Fibroblast of skin of left quadriceps (primary cell): ENCODE measurements at regions not wholly inside any gene's neighbourhood (a gene's known extent, or its start where the extent isn't known, plus 50 kb on each side); places are given as distances from the start of the nearest gene placed in this dataset.
"Not testable (repeated sequence)": the region's sequence is repeated elsewhere in the genome, so short reads cannot be mapped to it uniquely, and the experiment has no call there.

Experiments
- DNase-seq, 2 experiments: peaks; one replicate each; pipeline ENCODE4 v3.0.0-alpha.2; 2013; ENCODE audit warnings: low read depth in 2 of 2

DNA sequence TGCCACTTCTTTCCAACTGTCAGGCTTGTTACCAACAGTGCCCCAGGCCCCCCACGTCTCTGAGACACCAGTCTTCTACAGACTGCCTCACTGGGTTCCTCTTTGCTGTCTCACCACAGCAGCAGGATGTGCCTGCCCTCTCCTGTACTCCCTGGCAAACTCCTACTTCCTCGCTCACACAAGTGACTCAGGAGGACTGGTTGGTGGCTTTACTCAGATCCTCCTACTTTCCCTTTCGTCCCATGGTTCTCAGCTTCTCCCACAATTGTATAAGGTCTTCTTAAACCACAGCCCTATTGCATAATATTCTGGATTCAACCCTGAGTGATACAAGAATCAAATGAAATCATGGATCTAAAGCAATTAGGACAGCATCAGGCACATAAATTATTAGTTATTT lies 246.6 kb upstream of the PROK2 start:
- no peak for DNase-seq

DNA sequence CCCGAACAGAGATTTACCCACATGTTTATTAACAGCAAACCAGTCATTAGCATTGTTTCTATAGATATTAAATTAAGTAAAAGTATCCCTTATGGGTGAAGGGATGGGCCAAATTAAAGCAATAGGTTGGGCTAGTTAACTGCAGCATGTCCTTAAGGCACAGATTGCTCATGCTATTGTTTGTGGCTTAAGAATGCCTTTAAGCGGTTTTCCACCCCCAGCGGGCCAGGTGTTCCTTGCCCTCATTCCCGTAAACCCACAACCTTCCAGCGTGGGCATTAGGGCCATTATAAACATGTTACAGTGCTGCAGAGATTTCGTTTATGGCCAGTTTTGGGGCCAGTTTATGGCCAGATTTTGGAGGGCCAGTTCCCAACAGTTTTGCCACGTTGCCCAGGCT lies 245.3 kb upstream of the PROK2 start:
- not testable (repeated sequence) for DNase-seq

DNA sequence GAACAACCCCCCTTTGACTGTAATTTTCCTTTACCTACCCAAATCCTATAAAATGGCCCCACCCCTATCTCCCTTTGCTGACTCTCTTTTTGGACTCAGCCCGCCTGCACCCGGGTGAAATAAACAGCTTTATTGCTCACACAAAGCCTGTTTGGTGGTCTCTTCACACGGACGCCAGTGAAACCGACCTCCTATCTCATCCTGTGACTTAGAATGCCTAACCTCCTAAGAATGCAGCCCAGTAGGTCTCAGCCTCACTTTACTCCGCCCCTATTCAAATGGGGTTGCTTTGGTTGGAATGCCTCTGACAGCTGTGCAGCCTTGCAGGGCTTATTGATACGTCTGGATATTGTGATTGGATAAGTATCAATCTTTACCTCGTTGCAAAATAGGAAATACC lies 243.8 kb upstream of the PROK2 start:
- DNase-seq, result peak; percentile 49 to 50

DNA sequence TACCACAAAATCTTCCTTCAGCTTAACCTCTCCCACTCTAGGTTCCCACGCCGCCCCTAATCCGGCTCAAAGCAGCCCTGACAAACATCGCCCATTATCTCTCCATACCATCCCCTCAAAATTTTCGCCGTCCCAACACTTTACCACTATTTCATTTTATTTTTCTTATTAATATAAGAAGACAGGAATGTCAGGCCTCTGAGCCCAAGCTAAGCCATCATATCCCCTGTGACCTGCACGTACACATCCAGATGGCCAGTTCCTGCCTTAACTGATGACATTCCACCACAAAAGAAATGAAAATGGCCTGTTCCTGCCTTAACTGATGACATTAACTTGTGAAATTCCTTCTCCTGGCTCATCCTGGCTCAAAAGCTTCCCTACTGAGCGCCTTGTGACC lies 243.4 kb upstream of the PROK2 start:
- not testable (repeated sequence) for DNase-seq

DNA sequence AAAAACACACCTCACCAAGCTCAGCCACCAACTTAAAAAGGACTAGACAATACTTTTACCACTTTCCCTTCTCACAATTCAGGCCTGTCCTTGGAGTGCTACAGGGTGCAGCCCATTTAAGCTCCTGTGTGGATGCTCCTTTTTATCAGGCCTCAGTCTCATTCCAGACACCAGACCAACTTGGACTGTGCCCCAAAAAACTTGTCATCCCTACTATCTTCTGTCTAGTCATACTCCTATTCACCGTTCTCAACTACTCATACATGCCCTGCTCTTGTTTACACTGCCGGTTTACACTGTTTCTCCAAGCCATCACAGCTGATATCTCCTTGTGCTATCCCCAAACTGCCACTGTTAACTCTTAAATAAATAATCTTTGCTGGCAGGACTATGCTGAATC lies 242.8 kb upstream of the PROK2 start:
- DNase-seq, result not testable (repeated sequence)

DNA sequence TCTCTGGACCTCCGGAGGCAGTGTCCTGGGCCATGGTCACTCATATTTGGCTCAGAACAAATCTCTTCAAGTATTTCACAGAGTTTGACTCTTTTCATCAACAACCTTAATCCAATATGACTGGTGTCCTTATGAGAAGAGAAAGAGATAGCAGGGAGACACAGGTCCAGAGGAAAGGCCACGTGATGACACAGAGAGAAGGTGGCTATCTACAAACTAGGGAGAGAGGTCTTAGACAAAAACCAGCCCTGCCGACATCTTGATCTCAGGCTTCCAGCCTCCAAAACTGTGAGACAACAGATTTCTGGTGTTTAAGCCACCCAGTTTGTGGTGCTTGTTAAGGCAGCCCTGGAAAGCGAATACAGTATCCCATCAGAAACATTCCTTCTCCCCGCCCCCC lies 237.1 kb upstream of the PROK2 start:
- no peak for DNase-seq

- DNase-seq, result no peak
Observed at GRCh38 chr3:72021531-72021930, 236.6 kb upstream of the PROK2 start.

GRCh38 chr3:72018343-72018984 lies 233.5 kb upstream of the PROK2 start:
- no peak for DNase-seq

DNA sequence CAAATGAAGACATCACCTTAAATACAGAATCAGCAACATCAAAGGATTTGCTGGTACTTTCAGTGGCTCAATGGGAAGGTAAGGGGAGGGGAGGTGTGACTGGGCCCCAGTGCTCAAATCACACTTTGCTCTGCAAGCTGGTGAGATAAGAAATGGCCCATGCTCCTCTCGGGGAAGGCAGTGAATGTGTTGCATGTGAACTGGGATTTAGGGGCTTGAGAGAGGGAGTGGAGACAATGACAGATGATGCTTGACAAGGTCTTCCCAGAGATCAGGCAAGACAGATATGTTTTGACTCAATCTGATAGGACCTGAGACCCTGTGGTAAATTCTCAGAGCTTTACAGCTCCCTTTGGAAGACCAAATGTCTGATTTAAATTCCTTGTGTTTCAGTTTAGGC lies 233.0 kb upstream of the PROK2 start:
- no peak for DNase-seq

DNA sequence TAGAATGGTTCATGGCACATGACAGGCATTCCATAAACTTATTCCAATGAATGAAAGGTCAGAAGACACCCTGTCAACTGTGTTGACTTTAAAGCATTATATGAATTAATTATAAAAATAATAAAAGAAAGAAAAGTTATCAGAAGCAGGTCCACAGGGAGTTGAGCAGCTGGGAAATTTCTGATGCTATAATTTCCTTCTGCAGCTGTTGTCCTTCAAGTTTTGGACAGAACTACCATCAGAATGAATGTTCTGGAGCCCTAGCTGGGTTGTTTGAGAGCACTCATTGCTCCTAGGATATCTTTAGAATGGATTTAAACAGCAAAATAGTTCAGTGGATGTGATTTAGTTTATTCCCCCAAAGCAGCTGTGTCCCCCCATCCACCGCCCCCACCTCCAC lies 232.4 kb upstream of the PROK2 start:
- DNase-seq, result no peak

DNA sequence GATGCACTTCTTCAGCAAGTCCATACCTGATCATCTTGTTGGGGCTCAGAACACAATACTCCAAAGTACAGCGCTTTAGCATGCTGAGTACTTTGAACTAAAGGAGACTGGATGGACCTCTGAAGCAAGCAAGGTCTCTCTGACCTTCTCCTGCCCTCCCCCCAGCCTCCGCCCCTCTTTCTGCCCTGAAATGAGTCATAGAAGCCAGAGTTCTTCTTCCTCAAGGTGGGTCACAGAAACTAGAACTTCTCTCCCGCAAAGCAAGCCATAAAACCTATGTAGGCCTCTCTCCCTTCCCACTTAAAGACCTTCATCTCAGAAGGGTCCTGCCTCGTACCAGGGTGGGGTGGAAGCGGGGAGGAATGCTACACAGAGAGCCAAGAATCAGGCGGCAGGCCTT lies 230.5 kb upstream of the PROK2 start:
- no peak for DNase-seq

- no peak for DNase-seq
Observed at GRCh38 chr3:72013084-72013483, 228.1 kb upstream of the PROK2 start.

DNA sequence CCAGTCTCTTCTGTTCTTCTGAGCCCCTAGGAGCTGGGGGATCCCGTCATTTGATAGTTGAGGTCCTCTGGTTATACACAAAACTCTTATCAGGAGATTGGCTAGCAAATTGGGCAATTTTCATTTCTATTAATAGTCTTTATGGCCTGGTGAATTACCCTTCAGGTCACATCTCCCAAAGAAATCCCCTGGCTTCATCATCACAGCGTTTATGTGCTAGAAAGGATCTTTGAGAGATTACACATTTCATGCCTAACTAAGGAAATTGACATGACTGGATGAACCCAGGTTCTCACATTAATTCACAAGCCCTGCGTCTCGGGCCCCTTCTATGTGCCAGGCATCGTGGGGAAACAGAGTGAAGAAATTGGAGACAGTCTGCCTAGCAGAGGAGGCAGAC lies 227.4 kb upstream of the PROK2 start:
- no peak for DNase-seq

GRCh38 chr3:72011485-72011884 lies 226.5 kb upstream of the PROK2 start:
- peak; percentile 82 for DNase-seq

DNA sequence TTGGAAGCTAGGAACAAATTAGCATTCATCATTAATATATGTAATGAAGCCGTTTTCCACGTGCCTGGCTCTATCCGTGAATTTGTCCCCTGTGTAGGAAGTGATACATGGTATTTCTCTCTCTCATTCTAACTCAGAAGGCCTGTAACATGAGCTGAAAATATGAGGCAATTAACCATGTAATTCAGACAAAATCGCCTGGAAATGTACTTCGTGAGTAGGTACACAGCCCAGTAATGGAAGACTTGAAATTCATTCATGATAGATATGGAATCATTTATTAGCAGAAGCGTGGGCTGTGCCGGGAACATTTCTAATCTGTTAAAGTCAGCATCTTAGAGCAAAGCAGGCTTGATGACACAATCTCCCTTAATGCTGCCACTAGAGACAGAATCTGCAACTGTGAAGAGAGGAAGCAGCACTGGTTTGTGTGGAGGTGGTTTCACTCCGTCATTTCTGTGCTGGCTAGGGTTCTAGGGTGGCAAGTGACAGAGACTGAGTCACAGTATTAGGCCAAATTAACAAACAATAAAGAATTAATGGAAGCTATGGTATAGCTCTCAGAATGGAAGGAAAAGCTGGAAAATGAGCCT lies 225.0 kb upstream of the PROK2 start:
- no peak for DNase-seq

GRCh38 chr3:72008226-72008996 lies 223.5 kb upstream of the PROK2 start:
- no peak for DNase-seq

GRCh38 chr3:72006631-72007556 lies 221.9 kb upstream of the PROK2 start:
- DNase-seq, result no peak

GRCh38 chr3:72004749-72005292 lies 219.9 kb upstream of the PROK2 start:
- no peak for DNase-seq

GRCh38 chr3:72003936-72004335 lies 219.0 kb upstream of the PROK2 start:
- DNase-seq, result no peak

DNA sequence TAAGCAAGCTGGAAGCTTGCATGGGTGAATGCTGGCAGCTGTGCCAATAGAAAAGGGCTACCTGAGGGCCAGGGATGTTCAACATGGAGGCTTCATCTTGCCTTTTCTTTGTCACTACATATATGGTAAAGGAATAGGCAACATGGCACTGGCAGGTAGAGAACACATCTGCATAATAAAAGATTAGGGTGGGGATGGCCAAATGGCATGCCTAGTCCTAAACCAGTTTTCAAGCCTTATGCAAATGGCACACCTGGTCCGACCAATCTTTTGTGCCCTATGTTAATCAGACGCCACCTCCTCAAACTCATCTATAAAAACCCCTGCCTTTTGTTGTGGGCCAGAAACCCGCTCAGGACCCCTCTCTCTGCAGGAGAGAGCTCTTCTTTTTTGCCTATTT lies 216.8 kb upstream of the PROK2 start:
- no peak for DNase-seq

GRCh38 chr3:71998995-71999673 lies 214.2 kb upstream of the PROK2 start:
- DNase-seq, result peak; percentile 98
